ENCODE measurements at regions not wholly inside any gene's neighbourhood (a gene's known extent, or its start where the extent isn't known, plus 50 kb on each side); places are given as distances from the start of the nearest gene placed in this dataset.
"Not testable (repeated sequence)": the region's sequence is repeated elsewhere in the genome, so short reads cannot be mapped to it uniquely, and the experiment has no call there.

- DNase-seq: no peak
These were observed 179.9 kb downstream of the ADSS2 start for GRCh38 chr1:244271691-244272308.

- DNase-seq: peak; percentile 78
These were observed 179.0 kb downstream of the ADSS2 start for GRCh38 chr1:244272471-244273261.

GRCh38 chr1:244273262-244273844 is 178.4 kb downstream of the ADSS2 start:
- no peak for DNase-seq

GRCh38 chr1:244273845-244274619 is 177.7 kb downstream of the ADSS2 start:
- no peak for DNase-seq

GRCh38 chr1:244276646-244277045 is 175.1 kb downstream of the ADSS2 start:
- DNase-seq: no peak

GRCh38 chr1:244280201-244280600 is 171.5 kb downstream of the ADSS2 start:
- no peak for DNase-seq

GRCh38 chr1:244280859-244281258 is 170.8 kb downstream of the ADSS2 start:
- no peak for DNase-seq

- no peak for DNase-seq
These were observed 167.9 kb downstream of the ADSS2 start for GRCh38 chr1:244283772-244284171.

GRCh38 chr1:244284641-244285156 is 167.0 kb downstream of the ADSS2 start:
- DNase-seq: no peak

GRCh38 chr1:244286341-244286740 is 165.4 kb downstream of the ADSS2 start:
- no peak for DNase-seq

- DNase-seq: no peak
These were observed 164.0 kb downstream of the ADSS2 start for GRCh38 chr1:244287726-244288125.

- DNase-seq: no peak
These were observed 163.0 kb downstream of the ADSS2 start for GRCh38 chr1:244288663-244289062.

- DNase-seq: no peak
These were observed 161.5 kb downstream of the ADSS2 start for GRCh38 chr1:244289991-244290785.

GRCh38 chr1:244291236-244292201 is 160.2 kb downstream of the ADSS2 start:
- no peak for DNase-seq

GRCh38 chr1:244294599-244295224 is 157.0 kb downstream of the ADSS2 start:
- DNase-seq: no peak

- DNase-seq: no peak
These were observed 155.7 kb downstream of the ADSS2 start for GRCh38 chr1:244296003-244296402.

- no peak for DNase-seq
These were observed 155.3 kb downstream of the ADSS2 start for GRCh38 chr1:244296447-244296846.

GRCh38 chr1:244297087-244297486 is 154.6 kb downstream of the ADSS2 start:
- DNase-seq: no peak

- DNase-seq: no peak
These were observed 154.1 kb downstream of the ADSS2 start for GRCh38 chr1:244297616-244298015.

- DNase-seq: not testable (repeated sequence)
These were observed 151.7 kb downstream of the ADSS2 start for GRCh38 chr1:244300029-244300375.
